SK-N-SH (cell line): ENCODE measurements at regions not wholly inside any gene's neighbourhood (a gene's known extent, or its start where the extent isn't known, plus 50 kb on each side); places are given as distances from the start of the nearest gene placed in this dataset.
A peak's percentile ranks its signal among the peaks of the same experiment; 100 is the strongest.

ENCODE experiments used
- CTCF ChIA-PET: fragments of 300-600, 350-600 bp; formaldehyde crosslinking; extraction: SDS; loops from one replicate; lab custom pipeline; 2021; lab: Yijun Ruan, JAX
- POLR2A ChIA-PET: fragments of 350-600 bp; sonication (Branson Sonifier 250); formaldehyde crosslinking; extraction: SDS; loops from one replicate; lab custom pipeline; 2020; ENCODE audit warnings: antibody characterized with exemption, inconsistent platforms; lab: Yijun Ruan, JAX
- DNase-seq: peaks from one replicate; pipeline ENCODE4 v3.0.0; 2012
- H2AFZ ChIP-seq: fragments of 200-600 bp; sonication (generic); 2 replicates; pipeline ENCODE4 v1.8.1; 2016; ENCODE audit warnings: antibody characterized with exemption, mild to moderate bottlenecking, low read depth
- H3F3A ChIP-seq: fragments of 200-600 bp; sonication (generic); replicated peaks from 2 replicates; pipeline ENCODE3; 2016; ENCODE audit warnings: antibody characterized with exemption, mild to moderate bottlenecking; ENCODE audit not compliant: insufficient read depth
- H3K27ac ChIP-seq, 2 experiments: fragments of 200-500 bp in 1 of 2; fragments of 200-600 bp in 1 of 2; sonication (Bioruptor generic) in 1 of 2; sonication (generic), shearing (Covaris generic) in 1 of 2; 2 replicates each; pipeline versions ENCODE4 v1.5.1 to v1.6.1; 2014 to 2016; ENCODE audit warnings: low read depth in 2 of 2, inconsistent platforms in 1 of 2, low read length in 1 of 2, mild to moderate bottlenecking in 1 of 2, mixed read lengths in 1 of 2
- H3K27me3 ChIP-seq: fragments of 200-600 bp; sonication (generic), shearing (Covaris generic); 2 replicates; pipeline ENCODE4 v1.6.1; 2016; ENCODE audit warnings: mixed run types; ENCODE audit not compliant: insufficient read depth
- H3K36me3 ChIP-seq, 2 experiments: fragments of 200-500 bp in 1 of 2; fragments of 200-600 bp in 1 of 2; sonication (Bioruptor generic) in 1 of 2; sonication (generic) in 1 of 2; replicated peaks in 1 of 2; 2 replicates each; pipeline versions ENCODE3 to v1.5.1; 2014 to 2016; ENCODE audit warnings: low read length in 1 of 2, mild to moderate bottlenecking in 1 of 2; ENCODE audit not compliant: insufficient read depth in 2 of 2, control insufficient read depth in 1 of 2
- H3K4me1 ChIP-seq, 2 experiments: fragments of 200-500 bp in 1 of 2; fragments of 200-600 bp in 1 of 2; sonication (Bioruptor generic) in 1 of 2; sonication (generic), shearing (Covaris generic) in 1 of 2; 2 replicates each; pipeline versions ENCODE4 v1.5.1 to v1.6.1; 2014 to 2016; ENCODE audit warnings: low read depth in 1 of 2, low read length in 1 of 2, mixed run types in 1 of 2; ENCODE audit not compliant: insufficient read depth in 2 of 2, control insufficient read depth in 1 of 2
- H3K4me2 ChIP-seq: fragments of 200-600 bp; sonication (generic), shearing (Covaris generic); 2 replicates; pipeline ENCODE4 v1.6.1; 2017; ENCODE audit warnings: mixed run types
- H3K4me3 ChIP-seq, 2 experiments: fragments of 200-500 bp in 1 of 2; fragments of 200-600 bp in 1 of 2; sonication (Bioruptor generic) in 1 of 2; sonication (generic), shearing (Covaris generic) in 1 of 2; 2 replicates each; pipeline versions ENCODE4 v1.5.1 to v1.8.1; 2014 to 2016; ENCODE audit warnings: low read depth in 2 of 2, inconsistent platforms in 1 of 2, low read length in 1 of 2, mild to moderate bottlenecking in 1 of 2, mixed read lengths in 1 of 2, moderate library complexity in 1 of 2
- H3K79me2 ChIP-seq: fragments of 200-600 bp; sonication (generic); 2 replicates; pipeline ENCODE4 v1.8.1; 2017; ENCODE audit warnings: mild to moderate bottlenecking; ENCODE audit not compliant: insufficient read depth
- H3K9ac ChIP-seq: fragments of 200-600 bp; sonication (generic); 2 replicates; pipeline ENCODE4 v1.6.1; 2017; ENCODE audit warnings: mixed run types
- H3K9me2 ChIP-seq: fragments of 200-600 bp; sonication (generic); 2 replicates; pipeline ENCODE4 v1.6.1; 2017; ENCODE audit warnings: mixed run types
- H3K9me3 ChIP-seq: fragments of 200-600 bp; sonication (generic); 2 replicates; pipeline ENCODE4 v1.6.1; 2017; ENCODE audit warnings: mixed run types, mild to moderate bottlenecking, moderate library complexity
- H4K20me1 ChIP-seq: fragments of 200-600 bp; sonication (generic); 2 replicates; pipeline ENCODE4 v1.6.1; 2017; ENCODE audit warnings: mild to moderate bottlenecking, mixed run types; ENCODE audit not compliant: insufficient read depth
- CTCF ChIP-seq: fragments of 200-600 bp; sonication (generic); IDR thresholded peaks from 2 replicates; pipeline ENCODE4 v1.6.1; 2017; ENCODE audit warnings: antibody characterized with exemption, mild to moderate bottlenecking, moderate library complexity
- ELF1 ChIP-seq: IDR thresholded peaks from 2 replicates; pipeline ENCODE4 v1.4.0; 2012
- FOXJ3 ChIP-seq: sonication (generic); formaldehyde crosslinking; IDR thresholded peaks from 2 replicates; pipeline ENCODE4 v1.5.1; 2020; ENCODE audit warnings: mild to moderate bottlenecking, missing genetic modification reagents
- GABPA ChIP-seq: IDR thresholded peaks from 2 replicates; pipeline ENCODE4 v1.4.0; 2012; ENCODE audit warnings: low read depth, mild to moderate bottlenecking
- MEF2A ChIP-seq: IDR thresholded peaks from 2 replicates; pipeline ENCODE4 v1.4.0; 2012; ENCODE audit warnings: low read depth, borderline replicate concordance
- NFIC ChIP-seq: IDR thresholded peaks from 2 replicates; pipeline ENCODE4 v1.4.0; 2012; ENCODE audit warnings: borderline replicate concordance
- NRF1 ChIP-seq: IDR thresholded peaks from 2 replicates; pipeline ENCODE4 v1.6.1; 2012; ENCODE audit warnings: low read depth, mild to moderate bottlenecking, low read length
- RAD21 ChIP-seq: IDR thresholded peaks from 2 replicates; pipeline ENCODE4 v1.6.1; 2012; ENCODE audit warnings: mild to moderate bottlenecking, low read length
- REST ChIP-seq: IDR thresholded peaks from 2 replicates; pipeline ENCODE4 v1.6.1; 2012; ENCODE audit warnings: mild to moderate bottlenecking, low read depth, low read length, moderate library complexity
- RXRA ChIP-seq: IDR thresholded peaks from 2 replicates; pipeline ENCODE4 v1.4.0; 2012; ENCODE audit warnings: low read depth, mild to moderate bottlenecking, borderline replicate concordance
- SIN3A ChIP-seq: IDR thresholded peaks from 2 replicates; pipeline ENCODE4 v1.6.1; 2012; ENCODE audit warnings: low read depth, mild to moderate bottlenecking, low read length, moderate library complexity, borderline replicate concordance
- SMC3 ChIP-seq: IDR thresholded peaks from 2 replicates; pipeline ENCODE4 v1.6.1; 2012; ENCODE audit warnings: low read depth, low read length, improper control_type of control experiment
- TAF1 ChIP-seq: IDR thresholded peaks from 2 replicates; pipeline ENCODE4 v1.6.1; 2012; ENCODE audit warnings: low read depth, mild to moderate bottlenecking, low read length, moderate library complexity, borderline replicate concordance
- TEAD4 ChIP-seq: IDR thresholded peaks from 2 replicates; pipeline ENCODE4 v1.4.0; 2012; ENCODE audit warnings: mild to moderate bottlenecking, borderline replicate concordance; ENCODE audit not compliant: insufficient read depth
- USF2 ChIP-seq: fragments of 150-350 bp; IDR thresholded peaks from 2 replicates; pipeline ENCODE4 v1.6.1; 2017; ENCODE audit warnings: antibody characterized with exemption, low read length, low read depth, borderline replicate concordance
- WGBS: methylation state at CpG from one replicate; pipeline ENCODE4 v1.1.6; 2017; ENCODE audit warnings: low lambda C conversion rate; 5-methylcytosine and 5-hydroxymethylcytosine counted together

GRCh38 chrX:125744914-125745313, 421.2 kb downstream of the DCAF12L2 start:
- WGBS = under 1% methylated on average over 3 of the region's 3 CpGs
- H4K20me1 ChIP-seq = no peaks in the 10 kb centered on the region
- H3K4me1 ChIP-seq = no peaks in the 10 kb centered on the region
- H3K9me2 ChIP-seq = no peaks in the 10 kb centered on the region
- POLR2A ChIA-PET = no interaction called here
- CTCF ChIA-PET = no interaction called here
- H3K27me3 ChIP-seq = no peaks in the 10 kb centered on the region
- H3K79me2 ChIP-seq = no peaks in the 10 kb centered on the region
- no peak overlapping the region for H3K9ac ChIP-seq
- no peak overlapping the region for H3K27ac ChIP-seq
- no peak overlapping the region for H2AFZ ChIP-seq
- no peak overlapping the region for H3K4me3 ChIP-seq
- H3K9me3 ChIP-seq = no peaks in the 10 kb centered on the region
- no peaks in the 10 kb centered on the region for H3K36me3 ChIP-seq
- no peak for TF ChIP-seq TEAD4
- peak; percentile 21; the same call in 1 of the 2 replicates for TF ChIP-seq CTCF
- no peak overlapping the region for H3K4me2 ChIP-seq
- no peak for DNase-seq
- no peaks in the 10 kb centered on the region for H3F3A ChIP-seq

GRCh38 chrX:125757794-125758564, 408.1 kb downstream of the DCAF12L2 start:
- Histone ChIP-seq H3K4me3 (no peak overlapping the region), H4K20me1 (no peaks in the 10 kb centered on the region), H3K27me3 (no peaks in the 10 kb centered on the region), H3K9me2 (no peaks in the 10 kb centered on the region; the same call in 1 of the 2 replicates), H3F3A (no peaks in the 10 kb centered on the region), H3K4me2 (0 out of 2 replicates have a peak overlapping the region, but pooled peaks have one; percentile 27), H2AFZ (no peak overlapping the region), H3K27ac (no peak overlapping the region), H3K36me3 (no peaks in the 10 kb centered on the region), H3K9me3 (0 out of 2 replicates have a peak, but pooled peaks cover 4% of the 10 kb centered on the region), H3K79me2 (no peaks in the 10 kb centered on the region), H3K4me1 (no peaks in the 10 kb centered on the region), H3K9ac (no peak overlapping the region)
- 2% methylated on average over 8 of the region's 8 CpGs for WGBS
- CTCF ChIA-PET = no interaction called here
- POLR2A ChIA-PET = no interaction called here
- no peak for DNase-seq
- TF ChIP-seq TEAD4 = no peak
- TF ChIP-seq NRF1 = no peak

- no peaks in the 10 kb centered on the region; the same call in 1 of the 2 replicates for H3K9me2 ChIP-seq
- H3K9me3 ChIP-seq = peaks cover 12% of the 10 kb centered on the region; the same call in 1 of the 2 replicates
- no peak overlapping the region for H3K4me2 ChIP-seq
- H3K27ac ChIP-seq = no peak overlapping the region
- ChIA-PET CTCF (interaction anchor here (0.7 kb wide), 1 partner anchor 488 kb away, joined by 3 read pairs; no protein-coding TSS in a partner anchor), POLR2A (no interaction called here)
- no peaks in the 10 kb centered on the region for H3K36me3 ChIP-seq
- H4K20me1 ChIP-seq = no peaks in the 10 kb centered on the region
- H3K27me3 ChIP-seq = no peaks in the 10 kb centered on the region
- whole genome bisulfite sequencing = 19% methylated on average over 2 of the region's 2 CpGs
- H3K79me2 ChIP-seq = no peaks in the 10 kb centered on the region
- H2AFZ ChIP-seq = no peak overlapping the region
- no peak for DNase-seq
- H3K4me3 ChIP-seq = no peak overlapping the region
- H3F3A ChIP-seq = no peaks in the 10 kb centered on the region
- no peaks in the 10 kb centered on the region for H3K4me1 ChIP-seq
- H3K9ac ChIP-seq = no peak overlapping the region
- TF ChIP-seq REST (no peak), GABPA (no peak), USF2 (no peak), SIN3A (no peak), RXRA (no peak), MEF2A (no peak), NFIC (no peak), TAF1 (no peak), RAD21 (no peak), ELF1 (no peak), FOXJ3 (CRISPR knock-in tag) (no peak), SMC3 (no peak)
Observed at GRCh38 chrX:125758819-125759218, 407.3 kb downstream of the DCAF12L2 start.
